Stomach (tissue), 4 donors: ENCODE measurements at regions not wholly inside any gene's neighbourhood (a gene's known extent, or its start where the extent isn't known, plus 50 kb on each side); places are given as distances from the start of the nearest gene placed in this dataset.

ENCODE experiments used
- EP300 ChIP-seq: sonication (generic); formaldehyde crosslinking; IDR thresholded peaks from one replicate; pipeline ENCODE4 v1.6.1; 2017; ENCODE audit warnings: antibody characterized with exemption
- POLR2A ChIP-seq, 4 donors: fragments of 450-650 bp; IDR thresholded peaks; one replicate each; pipeline ENCODE4 v1.6.1; 2016; ENCODE audit warnings: antibody characterized with exemption in 4 of 4, control low read depth in 2 of 4, mild to moderate bottlenecking in 1 of 4, moderate library complexity in 1 of 4
- TF ChIP-seq, protein P1 (sequence below), 7 experiments: fragments of 450-650 bp in 4 of 7; fragments of 200-600 bp in 3 of 7; sonication (generic) in 3 of 7; IDR thresholded peaks; one replicate each; pipeline ENCODE4 v1.5.1; 2016 to 2019; ENCODE audit warnings: antibody characterized with exemption in 7 of 7, control low read depth in 2 of 7, mild to moderate bottlenecking in 1 of 7

DNA sequence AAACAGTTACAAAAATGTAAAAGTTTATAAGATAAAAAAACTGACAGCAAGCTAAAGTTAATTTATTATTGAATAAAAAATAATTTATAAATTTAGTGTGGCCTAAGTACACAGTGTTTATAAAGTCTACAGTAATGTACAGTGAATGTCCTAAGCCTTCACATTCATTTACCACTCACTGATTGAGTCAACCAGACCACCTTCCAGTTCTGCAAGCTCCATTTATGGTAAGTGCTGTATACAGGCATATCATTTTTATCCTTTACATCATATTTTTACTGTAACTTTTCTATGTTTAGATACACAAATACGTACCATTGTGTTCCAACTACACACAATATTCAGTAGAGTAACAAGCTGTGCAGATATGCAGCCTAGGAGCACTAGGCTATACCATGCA, 184.2 kb upstream of the LRATD1 start:
- TF ChIP-seq, protein P1, sequence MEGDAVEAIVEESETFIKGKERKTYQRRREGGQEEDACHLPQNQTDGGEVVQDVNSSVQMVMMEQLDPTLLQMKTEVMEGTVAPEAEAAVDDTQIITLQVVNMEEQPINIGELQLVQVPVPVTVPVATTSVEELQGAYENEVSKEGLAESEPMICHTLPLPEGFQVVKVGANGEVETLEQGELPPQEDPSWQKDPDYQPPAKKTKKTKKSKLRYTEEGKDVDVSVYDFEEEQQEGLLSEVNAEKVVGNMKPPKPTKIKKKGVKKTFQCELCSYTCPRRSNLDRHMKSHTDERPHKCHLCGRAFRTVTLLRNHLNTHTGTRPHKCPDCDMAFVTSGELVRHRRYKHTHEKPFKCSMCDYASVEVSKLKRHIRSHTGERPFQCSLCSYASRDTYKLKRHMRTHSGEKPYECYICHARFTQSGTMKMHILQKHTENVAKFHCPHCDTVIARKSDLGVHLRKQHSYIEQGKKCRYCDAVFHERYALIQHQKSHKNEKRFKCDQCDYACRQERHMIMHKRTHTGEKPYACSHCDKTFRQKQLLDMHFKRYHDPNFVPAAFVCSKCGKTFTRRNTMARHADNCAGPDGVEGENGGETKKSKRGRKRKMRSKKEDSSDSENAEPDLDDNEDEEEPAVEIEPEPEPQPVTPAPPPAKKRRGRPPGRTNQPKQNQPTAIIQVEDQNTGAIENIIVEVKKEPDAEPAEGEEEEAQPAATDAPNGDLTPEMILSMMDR (IDR thresholded peaks at IDR 0.05), result no peak
- TF ChIP-seq EP300, result no peak
- TF ChIP-seq POLR2A (IDR thresholded peaks at IDR 0.05), result no peak
